GM12872 (cell line): ENCODE measurements at regions not wholly inside any gene's neighbourhood (a gene's known extent, or its start where the extent isn't known, plus 50 kb on each side); places are given as distances from the start of the nearest gene placed in this dataset.

Source experiments
- TF ChIP-seq, protein P1 (sequence below): IDR thresholded peaks from 3 replicates; pipeline ENCODE4 v1.5.1; 2011; ENCODE audit warnings: low read depth, mild to moderate bottlenecking, low read length, moderate library complexity; ENCODE audit not compliant: insufficient read depth

DNA sequence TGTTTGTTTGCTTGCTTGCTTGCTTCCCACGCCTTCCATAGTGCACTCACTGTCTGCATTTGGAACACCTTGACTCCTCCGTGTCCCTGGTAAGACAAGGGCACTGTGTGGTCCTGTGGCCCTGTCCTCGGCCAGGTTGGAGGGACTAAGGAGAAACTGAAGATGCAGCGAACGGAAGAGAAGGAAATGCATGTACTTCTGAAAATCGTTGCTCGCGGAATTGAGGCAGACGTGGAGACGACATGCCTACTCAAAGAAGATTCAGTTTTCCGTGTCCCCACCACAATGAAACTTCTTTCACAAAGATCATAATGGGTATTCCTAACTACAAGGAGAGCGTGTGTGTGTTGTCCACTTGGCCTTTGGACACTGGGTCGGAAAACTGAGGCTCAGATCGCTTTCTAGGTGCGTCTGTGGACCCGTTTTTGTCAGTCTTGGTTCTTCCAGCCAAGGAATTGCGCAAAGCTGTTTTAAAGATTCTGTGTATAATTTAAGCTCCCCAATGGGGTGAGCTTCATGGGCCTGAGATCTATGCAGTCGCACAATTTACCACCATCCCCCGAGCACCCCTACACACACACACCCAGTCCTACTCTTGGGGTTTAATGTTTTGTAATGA is 120.4 kb upstream of the ZNF184 start:
- TF ChIP-seq, protein P1, sequence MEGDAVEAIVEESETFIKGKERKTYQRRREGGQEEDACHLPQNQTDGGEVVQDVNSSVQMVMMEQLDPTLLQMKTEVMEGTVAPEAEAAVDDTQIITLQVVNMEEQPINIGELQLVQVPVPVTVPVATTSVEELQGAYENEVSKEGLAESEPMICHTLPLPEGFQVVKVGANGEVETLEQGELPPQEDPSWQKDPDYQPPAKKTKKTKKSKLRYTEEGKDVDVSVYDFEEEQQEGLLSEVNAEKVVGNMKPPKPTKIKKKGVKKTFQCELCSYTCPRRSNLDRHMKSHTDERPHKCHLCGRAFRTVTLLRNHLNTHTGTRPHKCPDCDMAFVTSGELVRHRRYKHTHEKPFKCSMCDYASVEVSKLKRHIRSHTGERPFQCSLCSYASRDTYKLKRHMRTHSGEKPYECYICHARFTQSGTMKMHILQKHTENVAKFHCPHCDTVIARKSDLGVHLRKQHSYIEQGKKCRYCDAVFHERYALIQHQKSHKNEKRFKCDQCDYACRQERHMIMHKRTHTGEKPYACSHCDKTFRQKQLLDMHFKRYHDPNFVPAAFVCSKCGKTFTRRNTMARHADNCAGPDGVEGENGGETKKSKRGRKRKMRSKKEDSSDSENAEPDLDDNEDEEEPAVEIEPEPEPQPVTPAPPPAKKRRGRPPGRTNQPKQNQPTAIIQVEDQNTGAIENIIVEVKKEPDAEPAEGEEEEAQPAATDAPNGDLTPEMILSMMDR: no peak

DNA sequence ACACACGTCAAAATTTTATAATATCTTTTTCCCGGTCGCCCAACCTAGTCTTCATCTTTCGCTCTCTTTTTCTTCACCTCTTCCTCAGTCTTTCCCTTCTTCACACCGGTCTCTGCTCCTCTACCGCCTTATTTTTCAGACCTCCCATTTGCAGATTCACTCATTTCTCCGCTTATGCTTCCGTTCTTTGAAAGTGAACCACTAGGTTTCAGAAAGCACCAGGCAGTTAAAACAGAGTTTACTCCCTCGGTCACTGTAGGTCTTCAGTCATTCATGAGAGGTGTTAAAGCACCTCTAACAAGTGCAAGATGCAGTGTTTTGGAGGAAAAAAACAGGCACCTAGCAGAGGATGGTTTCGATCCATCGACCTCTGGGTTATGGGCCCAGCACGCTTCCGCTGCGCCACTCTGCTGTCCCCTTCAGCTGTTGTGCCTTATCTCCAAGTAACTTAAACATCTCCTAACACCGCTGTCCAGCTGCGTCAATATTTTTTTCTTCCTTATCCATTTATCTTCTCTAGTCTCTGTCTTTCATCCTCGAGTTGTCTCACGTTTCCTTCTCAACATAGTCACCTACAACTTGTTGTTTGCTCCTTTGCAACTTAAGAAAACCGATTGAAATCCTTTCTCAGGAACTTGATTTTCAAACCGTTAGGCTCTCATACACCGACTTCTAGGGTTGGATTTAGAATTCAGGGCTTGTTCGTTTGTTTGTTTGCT is 119.7 kb upstream of the ZNF184 start:
- TF ChIP-seq, protein P1: no peak

DNA sequence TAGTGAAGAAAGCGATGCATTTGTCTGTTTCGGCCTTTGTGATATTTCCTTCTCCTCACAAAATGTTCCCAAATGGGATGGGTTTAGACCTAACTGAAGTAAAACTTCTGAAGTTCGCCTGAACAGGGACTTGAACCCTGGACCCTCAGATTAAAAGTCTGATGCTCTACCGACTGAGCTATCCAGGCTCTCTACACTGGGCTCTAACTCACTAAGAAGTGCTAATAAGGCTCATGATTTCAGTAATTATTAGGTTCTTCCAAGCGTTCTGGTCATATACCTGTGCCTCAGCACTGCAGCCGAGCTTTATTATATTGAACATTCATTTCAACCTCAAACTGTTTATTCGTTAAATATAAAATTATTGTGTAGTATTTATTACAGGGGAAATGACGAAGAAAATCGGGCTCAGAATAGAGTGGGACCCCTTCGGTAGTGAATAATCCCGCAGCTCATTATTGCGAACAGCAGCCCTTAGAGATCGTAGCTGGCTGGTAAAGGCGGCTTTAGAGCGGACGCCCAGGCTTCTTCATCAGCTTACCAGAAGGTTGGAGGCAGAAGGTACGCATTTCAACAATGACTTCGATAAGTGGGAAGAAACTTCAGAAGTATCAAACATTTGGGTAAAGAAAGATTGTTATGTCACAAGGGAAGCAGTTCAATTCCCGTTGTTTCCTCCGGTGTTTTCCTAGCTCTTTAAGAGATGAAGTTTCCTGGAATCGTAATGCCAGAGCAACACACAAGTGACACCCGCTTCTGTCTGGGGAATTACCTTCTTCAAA is 119.0 kb upstream of the ZNF184 start:
- TF ChIP-seq, protein P1: no peak

DNA sequence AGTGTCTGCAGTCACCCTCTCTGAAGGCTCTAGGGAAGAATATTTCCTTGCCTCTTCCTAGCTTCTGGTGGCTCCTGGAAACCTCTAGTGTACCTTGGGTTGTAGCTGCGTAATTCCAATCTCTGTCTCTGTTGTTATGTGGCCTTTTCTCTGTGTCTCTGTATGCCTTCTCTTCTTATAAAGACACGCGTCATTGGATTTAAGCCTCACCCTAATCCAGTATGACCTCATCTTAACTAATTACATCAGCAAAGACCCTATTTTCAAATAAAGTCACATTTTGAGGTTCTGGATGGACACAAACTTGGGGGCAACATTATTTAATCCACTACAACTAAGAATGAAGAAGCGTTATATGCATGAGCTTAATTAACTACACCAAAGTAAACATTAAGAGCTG is 111.4 kb upstream of the ZNF184 start:
- TF ChIP-seq, protein P1: no peak

DNA sequence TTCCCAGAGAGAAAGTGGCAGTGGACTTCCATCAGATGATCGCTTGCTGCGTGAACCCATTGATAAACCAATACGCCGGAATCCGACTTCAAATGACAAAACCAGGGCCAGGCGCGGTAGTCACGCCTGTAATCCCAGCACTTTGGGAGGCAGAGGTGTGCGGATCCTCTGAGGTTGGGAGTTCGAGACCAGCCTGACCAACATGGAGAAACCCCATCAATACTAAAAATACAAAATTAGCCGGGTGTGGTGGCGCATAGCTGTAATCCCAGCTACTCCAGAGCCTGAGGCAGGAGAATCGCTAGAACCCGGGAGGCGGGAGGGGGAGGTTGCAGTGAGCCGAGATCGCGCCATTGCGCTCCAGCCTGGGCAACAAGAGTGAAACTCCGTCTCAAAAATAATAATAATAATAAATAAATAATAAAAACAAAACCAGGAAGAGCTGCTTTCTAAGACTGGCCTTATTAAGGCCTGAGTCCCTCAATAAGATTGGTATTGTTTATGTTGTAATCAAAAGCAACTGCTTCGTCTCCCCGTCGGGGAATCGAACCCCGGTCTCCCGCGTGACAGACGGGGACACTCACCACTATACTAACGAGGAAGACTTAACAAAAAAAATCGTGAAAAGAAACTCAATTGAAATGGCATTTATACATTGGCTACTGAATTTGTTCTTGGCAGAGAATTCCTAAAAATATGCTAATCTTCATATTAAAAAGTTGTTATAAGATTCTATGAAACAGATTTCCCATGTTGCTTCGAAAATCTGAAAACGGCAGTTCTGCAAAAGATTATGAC is 110.2 kb upstream of the ZNF184 start:
- TF ChIP-seq, protein P1: no peak

DNA sequence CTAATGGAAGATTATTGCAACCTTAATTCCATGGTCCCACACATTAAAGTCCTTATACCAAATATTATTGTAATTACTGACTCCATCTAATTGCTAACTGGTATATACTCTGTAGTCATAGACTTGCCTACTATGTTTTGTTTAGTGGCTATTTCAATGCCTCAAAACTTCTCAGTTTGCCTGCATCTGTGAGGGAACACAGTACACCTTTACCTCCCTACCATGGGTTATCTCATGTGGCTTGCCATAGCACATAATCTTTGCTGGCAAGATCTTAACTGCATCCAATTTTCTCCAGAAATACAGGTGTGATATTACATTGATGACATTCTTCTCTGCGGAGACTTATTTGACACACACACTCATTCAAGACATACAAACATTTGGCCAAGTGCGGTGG is 107.1 kb upstream of the ZNF184 start:
- TF ChIP-seq, protein P1: no peak

DNA sequence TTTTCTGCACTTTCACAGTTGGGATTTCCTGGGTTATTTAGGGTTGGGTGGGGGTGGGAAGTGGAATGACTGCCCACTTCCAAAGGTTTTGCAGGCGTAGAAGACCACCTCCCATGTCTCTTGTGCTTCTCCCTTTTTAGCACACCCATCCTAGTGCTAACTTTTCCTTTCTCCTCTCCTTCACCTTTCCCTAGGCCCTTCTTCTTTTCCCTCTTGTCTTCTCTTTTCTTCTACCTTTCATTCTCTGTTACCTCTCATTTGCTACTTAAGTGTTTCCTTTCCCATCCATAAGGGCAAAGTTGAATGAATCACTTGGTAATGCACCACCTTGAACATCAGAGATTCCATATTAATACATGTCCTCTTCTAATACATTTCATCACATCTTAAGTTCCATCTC is 105.0 kb upstream of the ZNF184 start:
- TF ChIP-seq, protein P1: no peak
